ENCODE measurements at regions not wholly inside any gene's neighbourhood (a gene's known extent, or its start where the extent isn't known, plus 50 kb on each side); places are given as distances from the start of the nearest gene placed in this dataset.

- TF ChIP-seq CTCF (tag by site-specific recombination; IDR thresholded peaks at IDR 0.05) (no peak), ZNF311 (tag by site-specific recombination; IDR thresholded peaks at IDR 0.05; ENCODE audit: borderline replicate concordance) (no peak), REST (tag by site-specific recombination; IDR thresholded peaks at IDR 0.05) (no peak), OSR2 (tag by site-specific recombination; IDR thresholded peaks at IDR 0.05) (no peak), OVOL3 (tag by site-specific recombination; IDR thresholded peaks at IDR 0.05) (no peak), ATF2 (tag by site-specific recombination; IDR thresholded peaks at IDR 0.05; ENCODE audit: low read depth) (no peak), ZNF24 (tag by site-specific recombination; IDR thresholded peaks at IDR 0.05) (no peak), TCF7L2 (IDR thresholded peaks at IDR 0.05; ENCODE audit: borderline replicate concordance, low read depth, low read length) (no peak)
Observed at GRCh38 chr7:80307227-80307856, 172.7 kb downstream of the GNAI1 start.

Measured in HEK293 (cell line).